GM23338 (cell line): ENCODE measurements at regions not wholly inside any gene's neighbourhood (a gene's known extent, or its start where the extent isn't known, plus 50 kb on each side); places are given as distances from the start of the nearest gene placed in this dataset.

Experiments
- ATAC-seq: fragments of 200-7000 bp; cut with Tn5 transposase; 3 replicates; pipeline ENCODE4 v1.9.1; 2020
- DNase-seq: peaks from one replicate; pipeline ENCODE4 v3.0.0-alpha.2; 2015; ENCODE audit warnings: low spot score
- H2AFZ ChIP-seq: fragments of 200-600 bp; sonication (generic); 2 replicates; pipeline ENCODE4 v1.8.0; 2016; ENCODE audit warnings: antibody characterized with exemption, mild to moderate bottlenecking, moderate library complexity
- H3F3A ChIP-seq: fragments of 200-600 bp; sonication (generic); replicated peaks from 2 replicates; pipeline ENCODE4 v1.8.0; 2017; ENCODE audit warnings: antibody characterized with exemption, mixed run types, low read depth
- H3K27ac ChIP-seq: fragments of 200-600 bp; sonication (generic); 2 replicates; pipeline ENCODE4 v1.6.1; 2016; ENCODE audit warnings: low read depth
- H3K27me3 ChIP-seq: fragments of 200-600 bp; sonication (generic); 2 replicates; pipeline ENCODE4 v1.8.0; 2016; ENCODE audit warnings: mild to moderate bottlenecking, mixed run types, moderate library complexity; ENCODE audit not compliant: insufficient read depth
- H3K36me3 ChIP-seq: fragments of 200-600 bp; sonication (generic); 2 replicates; pipeline ENCODE4 v1.8.0; 2016; ENCODE audit warnings: mild to moderate bottlenecking; ENCODE audit not compliant: insufficient read depth
- H3K4me1 ChIP-seq: fragments of 200-600 bp; sonication (generic); 2 replicates; pipeline ENCODE4 v1.8.0; 2016; ENCODE audit warnings: mild to moderate bottlenecking, moderate library complexity; ENCODE audit not compliant: insufficient read depth
- H3K4me2 ChIP-seq: fragments of 200-600 bp; sonication (generic); 2 replicates; pipeline ENCODE4 v1.7.1; 2017; ENCODE audit warnings: mixed run types
- H3K4me3 ChIP-seq: fragments of 200-600 bp; sonication (generic); 2 replicates; pipeline ENCODE4 v1.6.1; 2016; ENCODE audit warnings: mixed run types
- H3K79me2 ChIP-seq: fragments of 200-600 bp; sonication (generic); replicated peaks from 2 replicates; pipeline ENCODE4 v1.8.0; 2017; ENCODE audit warnings: mild to moderate bottlenecking; ENCODE audit not compliant: insufficient read depth
- H3K9me2 ChIP-seq: fragments of 200-600 bp; sonication (generic); 2 replicates; pipeline ENCODE4 v1.8.0; 2017; ENCODE audit not compliant: insufficient read depth
- H4K20me1 ChIP-seq: fragments of 200-600 bp; sonication (generic); replicated peaks from 2 replicates; pipeline ENCODE4 v1.8.0; 2017; ENCODE audit warnings: mild to moderate bottlenecking; ENCODE audit not compliant: insufficient read depth
- H3K27ac Mint-ChIP-seq: 2 replicates; pipeline ENCODE4 v1.8.0; 2020; ENCODE audit warnings: inconsistent platforms, mild to moderate bottlenecking, moderate library complexity, mixed read lengths
- H3K27me3 Mint-ChIP-seq: 3 replicates; pipeline ENCODE4 v1.8.0; 2022; ENCODE audit warnings: low read depth, mild to moderate bottlenecking, moderate library complexity, mixed read lengths, inconsistent platforms; ENCODE audit not compliant: insufficient read depth, poor library complexity
- H3K36me3 Mint-ChIP-seq: 3 replicates; pipeline ENCODE4 v1.8.0; 2021; ENCODE audit warnings: low read depth, mild to moderate bottlenecking, inconsistent platforms, moderate library complexity, mixed read lengths
- H3K4me1 Mint-ChIP-seq: 3 replicates; pipeline ENCODE4 v1.8.0; 2020; ENCODE audit warnings: mild to moderate bottlenecking, inconsistent platforms, mixed read lengths
- H3K4me3 Mint-ChIP-seq: 3 replicates; pipeline ENCODE4 v1.8.0; 2021; ENCODE audit warnings: moderate library complexity, mild to moderate bottlenecking, inconsistent platforms, mixed read lengths
- H3K9me3 Mint-ChIP-seq: 3 replicates; pipeline ENCODE4 v1.8.0; 2020; ENCODE audit warnings: moderate library complexity, mild to moderate bottlenecking, inconsistent platforms, mixed read lengths
- CREB1 ChIP-seq: fragments of 250-450 bp; sonication (Bioruptor Pico); IDR thresholded peaks from 2 replicates; pipeline ENCODE4 v1.5.0; 2020; ENCODE audit warnings: low read depth, mild to moderate bottlenecking, moderate library complexity
- ETS1 ChIP-seq: IDR thresholded peaks from 2 replicates; pipeline ENCODE4 v1.6.1; 2016; ENCODE audit warnings: antibody characterized with exemption
- EZH2 ChIP-seq: fragments of 200-600 bp; sonication (generic); IDR thresholded peaks from one replicate; pipeline ENCODE4 v1.8.0; 2017; ENCODE audit warnings: antibody characterized with exemption, mild to moderate bottlenecking, low read depth; ENCODE audit not compliant: unreplicated experiment
- EZH2phosphoT487 ChIP-seq: fragments of 200-600 bp; sonication (generic); IDR thresholded peaks from one replicate; pipeline ENCODE4 v1.8.1; 2018; ENCODE audit warnings: antibody characterized with exemption; ENCODE audit not compliant: unreplicated experiment
- JUNB ChIP-seq: IDR thresholded peaks from one replicate; pipeline ENCODE4 v1.6.1; 2016; ENCODE audit warnings: antibody characterized with exemption; ENCODE audit not compliant: unreplicated experiment
- NANOG ChIP-seq: IDR thresholded peaks from 2 replicates; pipeline ENCODE4 v1.6.1; 2016; ENCODE audit warnings: antibody characterized with exemption, borderline replicate concordance
- POLR2AphosphoS5 ChIP-seq: IDR thresholded peaks from 2 replicates; pipeline ENCODE4 v1.6.1; 2016; ENCODE audit warnings: antibody characterized with exemption, low read depth
- REST ChIP-seq: IDR thresholded peaks from one replicate; pipeline ENCODE4 v1.6.1; 2018; ENCODE audit warnings: antibody characterized with exemption; ENCODE audit not compliant: unreplicated experiment
- STAT1 ChIP-seq: IDR thresholded peaks from one replicate; pipeline ENCODE4 v1.6.1; 2016; ENCODE audit warnings: antibody characterized with exemption; ENCODE audit not compliant: unreplicated experiment
- ZNF114 ChIP-seq: fragments of 250-450 bp; sonication (Bioruptor Pico); IDR thresholded peaks from 2 replicates; pipeline ENCODE4 v1.5.0; 2020; ENCODE audit warnings: mild to moderate bottlenecking, moderate library complexity
- ZNF331 ChIP-seq: fragments of 250-450 bp; sonication (Bioruptor Pico); IDR thresholded peaks from 2 replicates; pipeline ENCODE4 v1.5.0; 2020; ENCODE audit warnings: low read depth, mild to moderate bottlenecking, moderate library complexity
- ZNF462 ChIP-seq: fragments of 250-450 bp; sonication (Bioruptor Pico); IDR thresholded peaks from 2 replicates; pipeline ENCODE4 v1.5.0; 2020; ENCODE audit warnings: mild to moderate bottlenecking, moderate library complexity

- Histone ChIP-seq H3K4me3 (no peak overlapping the region), H3K27ac (no peak overlapping the region), H3K27me3 (peaks cover 11% of the 10 kb centered on the region), H2AFZ (no peak overlapping the region), H3K79me2 (no peaks in the 10 kb centered on the region), H3K9me2 (0 out of 2 replicates have a peak, but pooled peaks cover 2% of the 10 kb centered on the region), H4K20me1 (no peaks in the 10 kb centered on the region), H3K4me1 (peaks cover 2% of the 10 kb centered on the region; the same call in 1 of the 2 replicates), H3F3A (no peaks in the 10 kb centered on the region), H3K36me3 (no peaks in the 10 kb centered on the region), H3K4me2 (no peak overlapping the region)
- TF ChIP-seq ZNF462 (CRISPR knock-in tag): no peak
- Mint-ChIP-seq H3K9me3 (no peaks in the 10 kb centered on the region; the same call in 2 of the 3 replicates), H3K27me3 (peaks cover 17% of the 10 kb centered on the region), H3K27ac (no peak overlapping the region), H3K4me3 (no peak overlapping the region), H3K36me3 (no peaks in the 10 kb centered on the region), H3K4me1 (peaks cover 18% of the 10 kb centered on the region)
- DNase-seq (no peak), ATAC-seq (no peak)
Observed at GRCh38 chr9:129453734-129454133, 167.2 kb downstream of the C9orf50 start.

- Mint-ChIP-seq H3K27me3 (peaks cover 10% of the 10 kb centered on the region), H3K4me3 (no peak overlapping the region), H3K36me3 (no peaks in the 10 kb centered on the region), H3K9me3 (no peaks in the 10 kb centered on the region; the same call in 2 of the 3 replicates), H3K27ac (no peak overlapping the region), H3K4me1 (peaks cover 24% of the 10 kb centered on the region)
- no peaks in the 10 kb centered on the region for H3K9me2 ChIP-seq
- H3K4me3 ChIP-seq: no peak overlapping the region
- H3K4me1 ChIP-seq: no peaks in the 10 kb centered on the region
- DNase-seq: no peak
- H3F3A ChIP-seq: no peaks in the 10 kb centered on the region
- no peaks in the 10 kb centered on the region for H3K36me3 ChIP-seq
- H2AFZ ChIP-seq: no peak overlapping the region
- H3K79me2 ChIP-seq: no peaks in the 10 kb centered on the region
- H3K4me2 ChIP-seq: no peak overlapping the region
- no peak overlapping the region for H3K27ac ChIP-seq
- H3K27me3 ChIP-seq: no peaks in the 10 kb centered on the region
- H4K20me1 ChIP-seq: no peaks in the 10 kb centered on the region
- no peak; the same call in 2 of the 3 replicates for ATAC-seq
- no peak for TF ChIP-seq EZH2
- TF ChIP-seq REST: no peak
- TF ChIP-seq ZNF331 (CRISPR knock-in tag): no peak
- no peak for TF ChIP-seq ETS1
- no peak for TF ChIP-seq ZNF114 (CRISPR knock-in tag)
- TF ChIP-seq NANOG: no peak
- no peak for TF ChIP-seq CREB1
- no peak for TF ChIP-seq JUNB
- TF ChIP-seq POLR2AphosphoS5: no peak
- no peak for TF ChIP-seq STAT1
- TF ChIP-seq EZH2phosphoT487: no peak
Observed at GRCh38 chr9:129451669-129452068, 169.2 kb downstream of the C9orf50 start.
